Endothelial cell of umbilical vein (primary cell): ENCODE measurements at regions not wholly inside any gene's neighbourhood (a gene's known extent, or its start where the extent isn't known, plus 50 kb on each side); places are given as distances from the start of the nearest gene placed in this dataset.

Source experiments
- BruUV-seq: library from RNA; stranded (reverse); fragments of 400-500 nt; replicated peaks from 2 replicates; lab custom pipeline; 2021; lab: Mats Ljungman, UMichigan
- CTCF ChIA-PET: fragments of 300-600, 350-600 bp; sonication (Branson Sonifier 250); formaldehyde crosslinking; loops from one replicate; lab custom pipeline; 2021; ENCODE audit warnings: antibody characterized with exemption, inconsistent platforms; lab: Charles Lee
- POLR2A ChIA-PET: fragments of 300-600, 350-600 bp; sonication (Branson Sonifier 250); formaldehyde crosslinking; loops from one replicate; lab custom pipeline; 2021; ENCODE audit warnings: antibody characterized with exemption, inconsistent platforms; lab: Charles Lee
- DNase-seq: peaks from one replicate; pipeline ENCODE4 v3.0.0-alpha.2; 2011; ENCODE audit warnings: low read depth, low spot score
- FAIRE-seq: peaks from 2 replicates; lab custom pipeline; 2011; peaks lifted over from hg19 to GRCh38; lab: Jason Lieb, UNC
- H2AFZ ChIP-seq: 2 replicates; pipeline ENCODE4 v1.6.0; 2012; ENCODE audit warnings: low read depth, low read length, control low read depth, inconsistent platforms
- H3K27ac ChIP-seq: 2 replicates; pipeline ENCODE4 v1.5.1; 2011; ENCODE audit warnings: low read depth, mild to moderate bottlenecking, control low read depth, low read length, moderate library complexity; ENCODE audit not compliant: insufficient read depth
- H3K27me3 ChIP-seq, 2 experiments: 2 replicates each; pipeline versions ENCODE4 v1.6.0 to v1.6.1; 2011; ENCODE audit warnings: low read length in 2 of 2, mixed read lengths in 1 of 2; ENCODE audit not compliant: control insufficient read depth in 2 of 2, insufficient read depth in 2 of 2
- H3K36me3 ChIP-seq, 2 experiments: 2 replicates in 1 of 2; 3 replicates in 1 of 2; pipeline ENCODE4 v1.5.1; 2011; ENCODE audit warnings: low read length in 2 of 2, mild to moderate bottlenecking in 1 of 2, moderate library complexity in 1 of 2; ENCODE audit not compliant: control insufficient read depth in 2 of 2, insufficient read depth in 2 of 2; ENCODE audit errors: extremely low read depth in 1 of 2
- H3K4me1 ChIP-seq: 3 replicates; pipeline ENCODE4 v1.5.1; 2011; ENCODE audit warnings: mild to moderate bottlenecking, low read length; ENCODE audit not compliant: control insufficient read depth, insufficient read depth; ENCODE audit errors: extremely low read depth
- H3K4me2 ChIP-seq: 2 replicates; pipeline ENCODE4 v1.6.1; 2011; ENCODE audit warnings: low read length, control low read depth, mixed read lengths; ENCODE audit not compliant: insufficient read depth
- H3K4me3 ChIP-seq, 3 experiments: fragments of 200-600 bp in 1 of 3; sonication (generic), shearing (Covaris generic) in 1 of 3; replicated peaks in 1 of 3; 2 replicates each; pipeline ENCODE4 v1.5.1; 2011 to 2016; ENCODE audit warnings: control low read depth in 3 of 3, low read length in 3 of 3, mild to moderate bottlenecking in 2 of 3, inconsistent platforms in 1 of 3, low read depth in 1 of 3, moderate library complexity in 1 of 3; ENCODE audit not compliant: insufficient read depth in 1 of 3
- H3K79me2 ChIP-seq: 2 replicates; pipeline ENCODE4 v1.6.0; 2012; ENCODE audit warnings: low read length, inconsistent platforms; ENCODE audit not compliant: control insufficient read depth, insufficient read depth
- H3K9ac ChIP-seq: replicated peaks from 2 replicates; pipeline ENCODE3; 2011; ENCODE audit warnings: low read length, control low read depth; ENCODE audit not compliant: insufficient read depth; ENCODE audit errors: extremely low read depth
- H3K9me1 ChIP-seq: replicated peaks from 3 replicates; pipeline ENCODE4 v1.6.0; 2011; ENCODE audit warnings: mild to moderate bottlenecking, low read length; ENCODE audit not compliant: control insufficient read depth, insufficient read depth; ENCODE audit errors: extremely low read depth
- H3K9me3 ChIP-seq: replicated peaks from 2 replicates; pipeline ENCODE4 v1.5.1; 2012; ENCODE audit warnings: low read length, inconsistent platforms; ENCODE audit not compliant: control insufficient read depth, insufficient read depth
- H4K20me1 ChIP-seq: replicated peaks from 2 replicates; pipeline ENCODE3; 2011; ENCODE audit warnings: mild to moderate bottlenecking, low read length; ENCODE audit not compliant: control insufficient read depth, insufficient read depth; ENCODE audit errors: extremely low read depth
- CTCF ChIP-seq, 2 donors: IDR thresholded peaks; 1 replicate in 1 of 2; 2 replicates in 1 of 2; pipeline ENCODE4 v1.5.1; 2011; ENCODE audit warnings: low read length in 2 of 2, mild to moderate bottlenecking in 2 of 2, moderate library complexity in 2 of 2, control low read depth in 1 of 2, inconsistent platforms in 1 of 2, low read depth in 1 of 2; ENCODE audit not compliant: insufficient read depth in 1 of 2; ENCODE audit errors: extremely low read depth in 1 of 2
- EZH2 ChIP-seq: IDR thresholded peaks from 2 replicates; pipeline ENCODE4 v1.6.1; 2012; ENCODE audit warnings: borderline replicate concordance, low read depth, mild to moderate bottlenecking, moderate library complexity, low read length, inconsistent platforms; ENCODE audit not compliant: severe bottlenecking
- FOS ChIP-seq: IDR thresholded peaks from 2 replicates; pipeline ENCODE4 v1.6.1; 2011; ENCODE audit warnings: mild to moderate bottlenecking, low read length, moderate library complexity, borderline replicate concordance; ENCODE audit not compliant: insufficient read depth
- GATA2 ChIP-seq: IDR thresholded peaks from 2 replicates; pipeline ENCODE4 v1.7.0; 2011; ENCODE audit warnings: low read depth, mild to moderate bottlenecking, moderate library complexity, mixed read lengths, low read length; ENCODE audit not compliant: insufficient read length, insufficient read depth
- JUN ChIP-seq: IDR thresholded peaks from 2 replicates; pipeline ENCODE4 v1.6.1; 2011; ENCODE audit warnings: borderline replicate concordance, low read depth; ENCODE audit not compliant: insufficient read length, insufficient read depth
- MAX ChIP-seq: IDR thresholded peaks from 2 replicates; pipeline ENCODE4 v1.6.1; 2011; ENCODE audit not compliant: insufficient read depth, insufficient read length
- MYC ChIP-seq: IDR thresholded peaks from one replicate; pipeline ENCODE4 v1.6.1; 2011; ENCODE audit warnings: mild to moderate bottlenecking, low read depth, low read length
- POLR2A ChIP-seq: IDR thresholded peaks from 2 replicates; pipeline ENCODE4 v1.6.1; 2012; ENCODE audit warnings: low read depth, mild to moderate bottlenecking, control low read depth, low read length
- POLR2AphosphoS5 ChIP-seq: IDR thresholded peaks from 2 replicates; pipeline ENCODE4 v1.6.1; 2012; ENCODE audit warnings: low read depth, mild to moderate bottlenecking, control low read depth, low read length, moderate library complexity; ENCODE audit not compliant: insufficient read depth
- dilution Hi-C: fragments of 300-500 bp; cut with MboI; formaldehyde crosslinking; loops from one replicate; pipeline ENCODE4 v1.15.0; 2019; ENCODE audit warnings: low sequenced_read_pairs; ENCODE audit not compliant: extremely low pct_ligation_motif_present
- intact Hi-C: fragments of 100-400 bp; cut with micrococcal nuclease; formaldehyde crosslinking; loops from one replicate; pipeline ENCODE4 v1.10.0; 2022

GRCh38 chr11:115745610-115746512 is 241.6 kb upstream of the CADM1 start:
- BruUV-seq = no TSS peak
- no peak for FAIRE-seq
- H3K9me3 ChIP-seq = peaks cover 2% of the 10 kb centered on the region
- intact Hi-C loops (no loop called here), dilution Hi-C loops (no loop called here)
- H3K27ac ChIP-seq = no peak overlapping the region
- H3K9ac ChIP-seq = no peak overlapping the region
- no peaks in the 10 kb centered on the region for H3K4me1 ChIP-seq
- no peaks in the 10 kb centered on the region for H3K9me1 ChIP-seq
- no peak overlapping the region for H3K4me2 ChIP-seq
- TF ChIP-seq EZH2 (no peak), POLR2A (no peak), CTCF (IDR thresholded peaks at IDR 0.05; ENCODE audit: extremely low read depth in 1 of 2, insufficient read depth in 1 of 2, low read depth in 1 of 2, low read length in 2 of 2) (no peak), MYC (no peak), FOS (no peak), JUN (no peak), GATA2 (no peak), POLR2AphosphoS5 (no peak), MAX (no peak)
- H3K4me3 ChIP-seq = no peak overlapping the region
- H3K79me2 ChIP-seq = no peaks in the 10 kb centered on the region
- no peaks in the 10 kb centered on the region for H3K36me3 ChIP-seq
- no peak overlapping the region for H2AFZ ChIP-seq
- CTCF ChIA-PET = no interaction called here
- no peaks in the 10 kb centered on the region for H4K20me1 ChIP-seq
- POLR2A ChIA-PET = no interaction called here
- H3K27me3 ChIP-seq = no peaks in the 10 kb centered on the region
- no peak for DNase-seq
